ENCODE measurements at regions not wholly inside any gene's neighbourhood (a gene's known extent, or its start where the extent isn't known, plus 50 kb on each side); places are given as distances from the start of the nearest gene placed in this dataset.

DNA sequence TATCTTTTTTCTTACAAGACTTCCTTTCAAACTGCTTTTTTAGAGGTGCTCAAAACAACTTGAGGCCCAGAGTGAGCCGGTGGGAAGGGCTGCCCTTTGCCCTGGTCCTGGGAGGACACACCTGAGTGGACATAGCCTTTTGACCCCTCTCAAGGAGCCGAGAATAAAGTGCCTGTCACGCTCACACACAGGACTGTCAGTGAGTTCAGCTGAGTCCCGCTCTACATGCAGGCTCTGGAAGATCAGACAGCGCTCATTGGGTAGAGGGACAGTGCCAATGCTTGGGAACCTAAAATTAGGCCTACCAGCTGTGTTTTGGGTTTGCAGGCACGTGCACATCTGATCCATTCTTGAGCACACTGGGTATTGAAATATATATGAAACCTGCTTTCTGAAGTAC, 387.8 kb downstream of the CD83 start:
- POLR2A ChIA-PET, result no interaction called here
- Mint-ChIP-seq H3K9me3 (no peaks in the 10 kb centered on the region), H3K27me3 (peaks cover 2% of the 10 kb centered on the region), H3K4me1 (ENCODE audit: low read depth) (peaks cover 10% of the 10 kb centered on the region), H3K36me3 (ENCODE audit: low read depth) (no peaks in the 10 kb centered on the region), H3K4me3 (no peak overlapping the region), H3K27ac (no peak overlapping the region)
- TF ChIP-seq, protein P1, sequence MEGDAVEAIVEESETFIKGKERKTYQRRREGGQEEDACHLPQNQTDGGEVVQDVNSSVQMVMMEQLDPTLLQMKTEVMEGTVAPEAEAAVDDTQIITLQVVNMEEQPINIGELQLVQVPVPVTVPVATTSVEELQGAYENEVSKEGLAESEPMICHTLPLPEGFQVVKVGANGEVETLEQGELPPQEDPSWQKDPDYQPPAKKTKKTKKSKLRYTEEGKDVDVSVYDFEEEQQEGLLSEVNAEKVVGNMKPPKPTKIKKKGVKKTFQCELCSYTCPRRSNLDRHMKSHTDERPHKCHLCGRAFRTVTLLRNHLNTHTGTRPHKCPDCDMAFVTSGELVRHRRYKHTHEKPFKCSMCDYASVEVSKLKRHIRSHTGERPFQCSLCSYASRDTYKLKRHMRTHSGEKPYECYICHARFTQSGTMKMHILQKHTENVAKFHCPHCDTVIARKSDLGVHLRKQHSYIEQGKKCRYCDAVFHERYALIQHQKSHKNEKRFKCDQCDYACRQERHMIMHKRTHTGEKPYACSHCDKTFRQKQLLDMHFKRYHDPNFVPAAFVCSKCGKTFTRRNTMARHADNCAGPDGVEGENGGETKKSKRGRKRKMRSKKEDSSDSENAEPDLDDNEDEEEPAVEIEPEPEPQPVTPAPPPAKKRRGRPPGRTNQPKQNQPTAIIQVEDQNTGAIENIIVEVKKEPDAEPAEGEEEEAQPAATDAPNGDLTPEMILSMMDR (IDR thresholded peaks at IDR 0.05), result no peak
- CTCF ChIA-PET, result no interaction called here
- intact Hi-C loops (cut with micrococcal nuclease), result no loop called here
- DNase-seq (no peak), ATAC-seq (no peak)

DNA sequence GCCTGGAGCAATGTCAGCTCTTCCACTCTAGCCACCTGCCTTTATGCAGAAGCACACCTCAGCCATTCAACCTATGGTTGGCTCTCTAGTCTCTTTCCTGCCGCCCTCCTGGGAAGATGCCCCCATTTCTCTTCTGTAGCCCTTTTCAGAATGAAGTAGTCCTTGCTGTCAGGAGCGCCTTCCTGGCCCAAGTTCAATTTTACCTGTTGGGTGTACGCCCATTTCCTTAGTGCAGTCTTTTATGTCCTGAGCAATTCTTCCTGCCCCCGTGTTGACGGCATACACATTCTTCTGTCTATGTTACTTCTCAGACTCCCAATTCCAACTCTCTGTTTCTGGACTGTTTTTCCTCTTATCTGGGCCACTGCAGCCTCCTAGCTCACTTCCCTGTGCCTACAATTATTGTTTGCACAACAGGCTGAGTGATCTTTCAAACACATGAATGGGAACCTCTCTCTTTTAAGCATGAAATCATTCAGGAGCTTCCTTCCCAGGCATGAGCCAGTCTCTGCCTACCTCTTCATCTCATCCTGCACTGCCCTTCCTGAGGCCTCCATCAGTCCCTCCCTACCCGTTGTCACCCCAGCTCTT, 389.2 kb downstream of the CD83 start:
- H3K9me3 Mint-ChIP-seq, result no peaks in the 10 kb centered on the region
- TF ChIP-seq, protein P1 (IDR thresholded peaks at IDR 0.05), result no peak
- H3K36me3 Mint-ChIP-seq (ENCODE audit: low read depth), result no peaks in the 10 kb centered on the region
- ChIA-PET CTCF (no interaction called here), POLR2A (interaction anchor here (0.5 kb wide), 1 partner anchor 54 kb away, joined by 3 read pairs; no protein-coding TSS in a partner anchor)
- DNase-seq (no peak), ATAC-seq (no peak)
- H3K27me3 Mint-ChIP-seq, result peaks cover 9% of the 10 kb centered on the region
- H3K4me1 Mint-ChIP-seq (ENCODE audit: low read depth), result peaks cover 10% of the 10 kb centered on the region
- H3K27ac Mint-ChIP-seq, result no peak overlapping the region
- H3K4me3 Mint-ChIP-seq, result no peak overlapping the region
- intact Hi-C loops (cut with micrococcal nuclease), result no loop called here

DNA sequence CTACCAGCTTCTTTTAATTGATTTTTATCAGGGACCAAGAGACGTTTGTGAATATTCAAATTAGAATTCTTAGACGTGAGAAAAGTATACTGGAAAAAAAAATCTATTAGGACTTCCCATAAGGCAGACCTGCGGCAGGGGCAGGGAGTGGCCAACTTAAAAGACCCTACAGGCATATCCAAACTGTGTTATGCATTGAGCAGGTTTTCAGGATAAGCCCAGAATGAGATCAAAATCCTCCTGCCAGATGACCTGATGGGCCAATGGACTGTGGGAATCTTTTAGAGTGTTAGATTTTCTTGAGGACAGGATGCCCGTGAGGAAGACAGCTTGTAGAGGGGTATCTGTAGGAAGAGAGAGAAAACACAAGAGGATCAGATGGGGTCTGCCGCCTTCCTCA, 391.5 kb downstream of the CD83 start:
- H3K4me3 Mint-ChIP-seq, result no peak overlapping the region
- DNase-seq (no peak), ATAC-seq (no peak)
- peaks cover 9% of the 10 kb centered on the region for H3K27me3 Mint-ChIP-seq
- intact Hi-C loops (cut with micrococcal nuclease), result no loop called here
- no peak overlapping the region for H3K27ac Mint-ChIP-seq
- H3K36me3 Mint-ChIP-seq (ENCODE audit: low read depth), result no peaks in the 10 kb centered on the region
- peaks cover 15% of the 10 kb centered on the region for H3K4me1 Mint-ChIP-seq (ENCODE audit: low read depth)
- TF ChIP-seq, protein P1 (IDR thresholded peaks at IDR 0.05), result no peak
- CTCF ChIA-PET, result no interaction called here
- no peaks in the 10 kb centered on the region for H3K9me3 Mint-ChIP-seq
- POLR2A ChIA-PET, result no interaction called here

DNA sequence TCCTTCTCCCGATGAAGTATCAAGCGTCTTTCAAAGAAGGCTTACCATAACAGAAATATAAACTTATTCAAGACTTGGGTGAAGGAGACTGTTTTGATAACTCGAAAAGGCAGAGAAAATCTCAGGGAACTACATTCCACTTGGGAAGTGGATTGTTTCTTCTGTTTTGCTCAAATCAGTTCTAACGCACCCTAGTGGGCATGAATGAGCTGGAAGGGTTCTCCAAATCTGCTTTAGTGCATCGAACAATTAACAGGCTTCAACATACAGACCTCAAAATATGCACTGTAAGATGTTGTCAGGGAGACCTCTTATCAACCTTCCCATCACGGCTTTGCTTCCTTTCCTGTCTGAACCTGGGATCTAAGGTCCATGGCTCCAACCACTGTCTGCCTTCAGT, 392.5 kb downstream of the CD83 start:
- ChIA-PET POLR2A (interaction anchor here (0.6 kb wide), 1 partner anchor 243 kb away, joined by 3 read pairs; no protein-coding TSS in a partner anchor), CTCF (no interaction called here)
- Mint-ChIP-seq H3K9me3 (no peaks in the 10 kb centered on the region), H3K4me3 (no peak overlapping the region), H3K36me3 (ENCODE audit: low read depth) (no peaks in the 10 kb centered on the region), H3K27me3 (peaks cover 9% of the 10 kb centered on the region), H3K4me1 (ENCODE audit: low read depth) (peaks cover 15% of the 10 kb centered on the region), H3K27ac (no peak overlapping the region)
- TF ChIP-seq, protein P1 (IDR thresholded peaks at IDR 0.05), result no peak
- ATAC-seq (no peak), DNase-seq (no peak)
- intact Hi-C loops (cut with micrococcal nuclease), result no loop called here

DNA sequence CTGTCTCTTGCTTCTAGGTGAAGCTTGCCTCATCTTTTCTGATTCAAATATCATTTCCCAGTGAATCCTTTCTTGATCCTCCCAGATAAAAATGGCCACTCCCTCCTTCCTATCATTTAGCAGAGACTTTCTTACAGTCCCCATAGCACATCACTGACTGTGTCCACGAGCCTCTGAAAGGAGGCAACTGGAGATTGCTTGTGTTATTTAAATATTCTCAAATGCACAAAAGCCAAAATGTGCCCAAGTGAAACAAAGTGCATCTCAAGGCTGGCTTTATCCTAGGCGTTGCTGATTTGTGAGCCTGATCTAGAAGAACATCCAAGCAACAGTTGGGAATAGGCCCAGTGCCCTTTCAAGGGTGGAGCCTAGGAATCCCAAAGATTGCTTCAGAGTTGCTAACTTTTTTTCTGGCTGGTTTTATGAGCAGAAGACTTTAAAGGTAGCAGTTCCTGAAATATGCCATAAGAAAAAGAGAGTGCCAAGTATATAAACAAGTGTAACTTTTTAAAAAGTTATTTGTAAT, 393.6 kb downstream of the CD83 start:
- ChIA-PET POLR2A (no interaction called here), CTCF (no interaction called here)
- intact Hi-C loops (cut with micrococcal nuclease), result no loop called here
- peaks cover 15% of the 10 kb centered on the region for H3K4me1 Mint-ChIP-seq (ENCODE audit: low read depth)
- ATAC-seq (no peak), DNase-seq (no peak)
- peaks cover 9% of the 10 kb centered on the region for H3K27me3 Mint-ChIP-seq
- TF ChIP-seq, protein P1 (IDR thresholded peaks at IDR 0.05), result no peak
- no peak overlapping the region for H3K27ac Mint-ChIP-seq
- no peaks in the 10 kb centered on the region for H3K36me3 Mint-ChIP-seq (ENCODE audit: low read depth)
- H3K4me3 Mint-ChIP-seq, result no peak overlapping the region
- no peaks in the 10 kb centered on the region for H3K9me3 Mint-ChIP-seq
